ENCODE measurements at regions not wholly inside any gene's neighbourhood (a gene's known extent, or its start where the extent isn't known, plus 50 kb on each side); places are given as distances from the start of the nearest gene placed in this dataset.

DNA sequence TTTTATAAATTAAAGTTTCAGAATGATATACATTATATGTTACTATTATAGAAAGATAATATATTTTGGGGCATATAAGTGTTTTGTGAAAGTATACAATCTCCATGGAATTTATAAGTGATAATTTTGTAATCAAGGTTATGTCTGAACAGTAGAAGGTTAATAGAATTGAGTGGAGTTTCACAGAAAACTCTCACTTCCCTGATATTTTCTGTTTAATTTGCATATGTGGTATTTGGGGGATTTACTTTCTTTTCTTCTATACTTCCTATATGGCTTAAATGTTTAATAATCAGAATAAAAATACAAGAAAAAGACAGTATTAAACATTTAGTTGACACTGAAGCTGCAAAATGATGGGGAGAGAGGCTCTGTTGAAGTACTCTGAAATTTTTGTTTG is 848.5 kb downstream of the DACH1 start:
- Histone ChIP-seq H3K4me1 (no peaks in the 10 kb centered on the region), H3K27me3 (no peaks in the 10 kb centered on the region), H3K36me3 (no peaks in the 10 kb centered on the region), H3K9me3 (no peaks in the 10 kb centered on the region), H3K27ac (no peak overlapping the region), H3K4me3 (no peak overlapping the region)
- TF ChIP-seq, protein P1, sequence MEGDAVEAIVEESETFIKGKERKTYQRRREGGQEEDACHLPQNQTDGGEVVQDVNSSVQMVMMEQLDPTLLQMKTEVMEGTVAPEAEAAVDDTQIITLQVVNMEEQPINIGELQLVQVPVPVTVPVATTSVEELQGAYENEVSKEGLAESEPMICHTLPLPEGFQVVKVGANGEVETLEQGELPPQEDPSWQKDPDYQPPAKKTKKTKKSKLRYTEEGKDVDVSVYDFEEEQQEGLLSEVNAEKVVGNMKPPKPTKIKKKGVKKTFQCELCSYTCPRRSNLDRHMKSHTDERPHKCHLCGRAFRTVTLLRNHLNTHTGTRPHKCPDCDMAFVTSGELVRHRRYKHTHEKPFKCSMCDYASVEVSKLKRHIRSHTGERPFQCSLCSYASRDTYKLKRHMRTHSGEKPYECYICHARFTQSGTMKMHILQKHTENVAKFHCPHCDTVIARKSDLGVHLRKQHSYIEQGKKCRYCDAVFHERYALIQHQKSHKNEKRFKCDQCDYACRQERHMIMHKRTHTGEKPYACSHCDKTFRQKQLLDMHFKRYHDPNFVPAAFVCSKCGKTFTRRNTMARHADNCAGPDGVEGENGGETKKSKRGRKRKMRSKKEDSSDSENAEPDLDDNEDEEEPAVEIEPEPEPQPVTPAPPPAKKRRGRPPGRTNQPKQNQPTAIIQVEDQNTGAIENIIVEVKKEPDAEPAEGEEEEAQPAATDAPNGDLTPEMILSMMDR (IDR thresholded peaks at IDR 0.05): no peak
- no peak for DNase-seq
- FAIRE-seq: no peak
- intact Hi-C loops (cut with DNase I): no loop called here
- ATAC-seq: no peak

DNA sequence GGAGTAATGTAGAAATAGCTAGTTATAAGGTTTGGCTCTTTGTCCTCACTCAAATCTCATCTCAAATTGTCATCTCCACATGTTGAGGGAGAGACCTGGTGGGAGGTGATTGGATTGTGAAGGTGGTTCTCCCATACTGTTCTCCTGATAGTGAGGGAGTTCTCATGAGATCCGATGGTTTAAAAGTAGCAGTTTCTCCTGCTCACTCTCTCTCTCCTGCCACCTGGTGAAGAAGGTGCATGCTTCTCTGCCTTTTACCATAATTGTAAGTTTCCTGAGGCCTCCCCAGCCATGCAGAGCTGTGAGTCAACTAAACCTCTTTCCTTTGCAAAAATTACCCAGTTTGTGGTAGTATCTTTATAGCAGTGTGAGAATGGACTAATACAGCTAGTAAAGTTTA is 849.4 kb downstream of the DACH1 start:
- H3K9me3 ChIP-seq: no peaks in the 10 kb centered on the region
- 25 to 33% methylated on average over 1 of the region's 1 CpG for WGBS, 2 donors
- FAIRE-seq: no peak
- no peaks in the 10 kb centered on the region for H3K4me1 ChIP-seq
- no peak overlapping the region for H3K4me3 ChIP-seq
- no peak for DNase-seq
- H3K27ac ChIP-seq: no peak overlapping the region
- H3K27me3 ChIP-seq: no peaks in the 10 kb centered on the region
- TF ChIP-seq, protein P1 (IDR thresholded peaks at IDR 0.05): no peak
- intact Hi-C loops (cut with DNase I): no loop called here
- no peaks in the 10 kb centered on the region for H3K36me3 ChIP-seq
- no peak for ATAC-seq

DNA sequence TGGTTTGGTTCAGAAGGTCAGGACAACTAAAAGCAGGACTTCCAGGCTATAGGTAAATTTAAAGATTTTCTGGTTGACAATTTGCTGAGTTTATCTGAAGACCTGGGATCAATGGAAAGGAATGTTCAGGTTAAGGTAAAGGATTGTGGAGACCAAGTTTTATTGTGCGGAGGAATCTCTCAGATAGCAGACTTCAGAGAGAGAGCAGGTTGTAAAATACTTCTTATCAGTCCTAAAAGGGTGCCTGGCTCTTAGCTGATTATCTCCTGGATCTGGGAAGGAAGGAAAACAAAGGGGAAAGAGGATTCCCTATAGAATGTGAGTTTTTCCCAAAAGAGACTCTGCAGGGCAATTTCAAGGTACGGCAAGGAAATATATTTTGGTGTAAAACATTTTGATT is 851.5 kb downstream of the DACH1 start:
- no peak overlapping the region for H3K27ac ChIP-seq
- WGBS, 2 donors: 81 to 88% methylated on average over 2 of the region's 2 CpGs
- no peak for FAIRE-seq

DNA sequence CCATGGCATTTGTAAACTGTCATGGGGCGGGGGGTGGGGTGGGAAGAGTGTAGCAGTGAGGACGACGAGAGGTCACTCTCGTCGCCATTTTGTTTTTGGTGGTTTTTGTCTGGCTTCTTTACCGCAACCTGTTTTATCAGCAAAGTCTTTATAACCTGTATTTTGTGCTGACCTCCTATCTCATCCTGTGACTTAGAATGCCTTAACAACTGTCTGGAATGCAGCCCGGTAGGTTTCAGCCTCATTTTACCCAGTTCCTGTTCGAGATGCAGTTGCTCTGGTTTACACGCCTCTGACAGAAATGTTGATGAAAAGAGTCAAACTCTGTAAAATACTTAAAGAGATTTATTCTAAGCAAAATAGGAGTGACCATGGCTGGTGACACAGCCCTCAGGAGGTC is 852.0 kb downstream of the DACH1 start:
- no peak overlapping the region for H3K27ac ChIP-seq
- no peaks in the 10 kb centered on the region for H3K4me1 ChIP-seq
- DNase-seq (no peak), FAIRE-seq (no peak), ATAC-seq (no peak)
- TF ChIP-seq, protein P1 (IDR thresholded peaks at IDR 0.05): no peak
- intact Hi-C loops (cut with DNase I): no loop called here
- no peaks in the 10 kb centered on the region for H3K27me3 ChIP-seq
- no peaks in the 10 kb centered on the region for H3K9me3 ChIP-seq
- no peak overlapping the region for H3K4me3 ChIP-seq
- WGBS, 2 donors: 69 to 71% methylated on average over 9 of the region's 9 CpGs
- H3K36me3 ChIP-seq: no peaks in the 10 kb centered on the region

More for the DNA sequence above, 851.5 kb downstream of the DACH1 start:
- ATAC-seq (no peak), DNase-seq (no peak)
- no peaks in the 10 kb centered on the region for H3K4me1 ChIP-seq
- no peak overlapping the region for H3K4me3 ChIP-seq
- no peaks in the 10 kb centered on the region for H3K36me3 ChIP-seq
- no peaks in the 10 kb centered on the region for H3K27me3 ChIP-seq
- no peaks in the 10 kb centered on the region for H3K9me3 ChIP-seq
- intact Hi-C loops (cut with DNase I): no loop called here
- TF ChIP-seq, protein P1 (IDR thresholded peaks at IDR 0.05): no peak

DNA sequence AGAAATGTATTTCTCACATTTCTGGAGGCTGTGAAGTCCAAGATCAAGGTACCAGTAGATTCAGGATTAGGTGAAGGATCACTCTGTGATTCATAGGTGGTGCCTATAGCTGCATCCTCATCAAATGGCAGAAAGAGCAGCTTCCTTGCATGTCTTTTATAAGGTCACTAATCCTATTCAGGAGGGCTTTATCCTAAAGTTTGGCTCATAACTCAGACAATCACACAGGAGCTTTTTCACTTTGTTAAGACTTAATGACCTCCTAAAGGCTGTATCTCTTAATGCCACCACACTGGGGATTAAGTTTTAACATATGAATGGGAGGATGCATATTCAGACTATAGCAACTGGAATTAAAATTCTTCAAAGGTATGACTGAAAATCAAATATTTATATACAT is 861.1 kb downstream of the DACH1 start:
- TF ChIP-seq, protein P1 (IDR thresholded peaks at IDR 0.05): no peak
- FAIRE-seq: no peak
- no peak for ATAC-seq
- Histone ChIP-seq H3K27me3 (no peaks in the 10 kb centered on the region), H3K4me3 (no peak overlapping the region), H3K36me3 (no peaks in the 10 kb centered on the region), H3K9me3 (no peaks in the 10 kb centered on the region), H3K27ac (no peak overlapping the region), H3K4me1 (no peaks in the 10 kb centered on the region)
- no peak for DNase-seq
- intact Hi-C loops (cut with DNase I): no loop called here
